ENCODE measurements at regions not wholly inside any gene's neighbourhood (a gene's known extent, or its start where the extent isn't known, plus 50 kb on each side); places are given as distances from the start of the nearest gene placed in this dataset.
A peak's percentile ranks its signal among the peaks of the same experiment; 100 is the strongest.

DNA sequence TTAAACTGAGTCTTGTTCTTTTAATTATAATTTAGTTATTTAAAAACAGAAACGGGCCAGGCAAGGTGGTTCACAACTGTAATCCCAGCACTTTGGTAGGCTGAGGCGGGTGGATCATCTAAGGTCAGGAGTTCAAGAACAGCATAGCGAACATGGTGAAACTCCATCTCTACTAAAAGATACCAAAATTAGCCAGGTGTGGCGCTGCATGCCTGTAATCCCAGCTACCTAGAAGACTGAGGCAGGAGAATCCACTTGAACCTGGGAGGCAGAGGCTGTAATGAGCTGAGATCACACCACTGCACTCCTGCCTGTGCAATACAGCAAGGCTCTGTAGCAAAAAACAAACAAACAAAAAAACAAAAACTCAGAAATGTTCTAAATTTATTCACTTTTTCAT is 852.9 kb downstream of the TECRL start:
- no peak overlapping the region for H3K4me3 ChIP-seq (ENCODE audit: low read depth, low read length)
- TF ChIP-seq, protein P1, sequence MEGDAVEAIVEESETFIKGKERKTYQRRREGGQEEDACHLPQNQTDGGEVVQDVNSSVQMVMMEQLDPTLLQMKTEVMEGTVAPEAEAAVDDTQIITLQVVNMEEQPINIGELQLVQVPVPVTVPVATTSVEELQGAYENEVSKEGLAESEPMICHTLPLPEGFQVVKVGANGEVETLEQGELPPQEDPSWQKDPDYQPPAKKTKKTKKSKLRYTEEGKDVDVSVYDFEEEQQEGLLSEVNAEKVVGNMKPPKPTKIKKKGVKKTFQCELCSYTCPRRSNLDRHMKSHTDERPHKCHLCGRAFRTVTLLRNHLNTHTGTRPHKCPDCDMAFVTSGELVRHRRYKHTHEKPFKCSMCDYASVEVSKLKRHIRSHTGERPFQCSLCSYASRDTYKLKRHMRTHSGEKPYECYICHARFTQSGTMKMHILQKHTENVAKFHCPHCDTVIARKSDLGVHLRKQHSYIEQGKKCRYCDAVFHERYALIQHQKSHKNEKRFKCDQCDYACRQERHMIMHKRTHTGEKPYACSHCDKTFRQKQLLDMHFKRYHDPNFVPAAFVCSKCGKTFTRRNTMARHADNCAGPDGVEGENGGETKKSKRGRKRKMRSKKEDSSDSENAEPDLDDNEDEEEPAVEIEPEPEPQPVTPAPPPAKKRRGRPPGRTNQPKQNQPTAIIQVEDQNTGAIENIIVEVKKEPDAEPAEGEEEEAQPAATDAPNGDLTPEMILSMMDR (conservative IDR thresholded peaks at IDR 0.05; ENCODE audit: low read depth, low read length), result no peak
- DNase-seq (ENCODE audit: low read depth), result no peak

- DNase-seq (ENCODE audit: low read depth), result no peak
- no peak overlapping the region for H3K4me3 ChIP-seq (ENCODE audit: low read depth, low read length)
- TF ChIP-seq, protein P1 (conservative IDR thresholded peaks at IDR 0.05; ENCODE audit: low read depth, low read length), result no peak
Observed at GRCh38 chr4:63553123-63553522, 856.1 kb downstream of the TECRL start.

- no peak for DNase-seq (ENCODE audit: low read depth)
- H3K4me3 ChIP-seq (ENCODE audit: low read depth, low read length), result no peak overlapping the region
- TF ChIP-seq, protein P1 (conservative IDR thresholded peaks at IDR 0.05; ENCODE audit: low read depth, low read length), result no peak
Observed at GRCh38 chr4:63541828-63542227, 867.4 kb downstream of the TECRL start.

GRCh38 chr4:63529581-63530337 is 879.5 kb downstream of the TECRL start:
- DNase-seq (ENCODE audit: low read depth), result no peak
- TF ChIP-seq, protein P1 (conservative IDR thresholded peaks at IDR 0.05; ENCODE audit: low read depth, low read length), result no peak
- no peak overlapping the region for H3K4me3 ChIP-seq (ENCODE audit: low read depth, low read length)

DNA sequence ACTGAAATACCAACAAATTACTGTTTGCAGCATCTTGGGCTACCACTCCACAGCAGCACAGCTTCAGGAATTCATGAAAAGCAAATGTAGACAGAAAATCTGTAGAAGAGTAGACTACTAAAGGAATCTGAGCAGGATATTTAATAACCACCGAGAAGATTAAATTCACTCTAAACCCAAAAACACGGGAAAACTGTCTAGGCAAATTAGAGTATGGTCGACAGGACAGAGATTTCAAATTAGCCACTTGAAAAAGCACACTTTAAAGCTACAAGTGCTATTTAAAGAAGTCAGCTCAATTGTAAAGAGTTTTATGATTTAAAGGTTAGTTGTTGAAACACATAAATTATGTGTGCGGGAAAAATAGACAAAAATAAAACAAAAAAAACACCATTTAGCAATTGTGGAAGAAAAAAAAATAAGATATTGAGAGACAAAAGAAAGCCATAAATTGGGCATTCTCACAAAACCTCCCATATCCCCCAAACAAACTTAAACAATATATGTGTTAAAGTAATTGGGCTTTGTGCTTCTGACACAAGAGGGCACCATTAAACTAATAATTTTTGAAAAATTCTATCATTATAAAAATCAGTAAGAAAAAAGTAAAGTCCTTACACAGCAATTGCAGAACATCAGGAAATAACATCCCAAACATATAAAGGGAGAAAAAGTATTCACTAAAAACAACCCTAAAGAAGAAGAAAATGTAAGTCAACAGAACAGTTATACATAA is 880.8 kb downstream of the TECRL start:
- H3K4me3 ChIP-seq (ENCODE audit: low read depth, low read length), result no peak overlapping the region
- peak; percentile 1 for DNase-seq (ENCODE audit: low read depth)
- TF ChIP-seq, protein P1 (conservative IDR thresholded peaks at IDR 0.05; ENCODE audit: low read depth, low read length), result no peak

- TF ChIP-seq, protein P1 (conservative IDR thresholded peaks at IDR 0.05; ENCODE audit: low read depth, low read length), result no peak
- no peak for DNase-seq (ENCODE audit: low read depth)
- no peak overlapping the region for H3K4me3 ChIP-seq (ENCODE audit: low read depth, low read length)
Observed at GRCh38 chr4:63526251-63526650, 883.0 kb downstream of the TECRL start.

Data from choroid plexus epithelial cell (primary cell).